DOHH2 (cell line): ENCODE measurements at regions not wholly inside any gene's neighbourhood (a gene's known extent, or its start where the extent isn't known, plus 50 kb on each side); places are given as distances from the start of the nearest gene placed in this dataset.

Source experiments
- CTCF ChIP-seq: fragments of 200-600 bp; sonication (generic); IDR thresholded peaks from one replicate; pipeline ENCODE4 v1.5.1; 2014; ENCODE audit warnings: antibody characterized with exemption, mild to moderate bottlenecking, low read depth, low read length; ENCODE audit not compliant: poor library complexity, severe bottlenecking
- EZH2phosphoT487 ChIP-seq: fragments of 200-600 bp; sonication (generic); IDR thresholded peaks from 2 replicates; pipeline ENCODE4 v1.6.1; 2017; ENCODE audit warnings: borderline replicate concordance, mild to moderate bottlenecking, antibody characterized with exemption, low read length, moderate library complexity, mixed read lengths

- TF ChIP-seq CTCF = no peak
- TF ChIP-seq EZH2phosphoT487 = no peak
Observed at GRCh38 chr14:78081245-78081644, 88.9 kb upstream of the NRXN3 start.
